ENCODE measurements at regions not wholly inside any gene's neighbourhood (a gene's known extent, or its start where the extent isn't known, plus 50 kb on each side); places are given as distances from the start of the nearest gene placed in this dataset.

GRCh38 chr17:72397687-72398086 lies 276.9 kb downstream of the SOX9 start:
- TF ChIP-seq EZH2phosphoT487 (IDR thresholded peaks at IDR 0.05; ENCODE audit: low read length) (no peak), EZH2 (optimal IDR thresholded peaks at IDR 0.05; ENCODE audit: low read depth, low read length) (no peak), CTCF (IDR thresholded peaks at IDR 0.05; ENCODE audit: low read length) (no peak)
